Right cardiac atrium (tissue), 5 donors: ENCODE measurements at regions not wholly inside any gene's neighbourhood (a gene's known extent, or its start where the extent isn't known, plus 50 kb on each side); places are given as distances from the start of the nearest gene placed in this dataset.

Experiments
- ATAC-seq, 2 donors: fragments of 200-7000 bp; cut with Tn5 transposase; one replicate each; pipeline versions ENCODE4 v1.8.0 to v1.9.1; 2020; ENCODE audit warnings: moderate library complexity in 2 of 2, mild to moderate bottlenecking in 1 of 2
- DNase-seq, 3 donors: peaks; one replicate each; pipeline ENCODE4 v3.0.0-alpha.2; 2020
- H3K27ac ChIP-seq: one replicate; pipeline ENCODE4 v1.5.1; 2013; ENCODE audit warnings: mild to moderate bottlenecking, low read length, control low read depth, moderate library complexity
- H3K27me3 ChIP-seq: one replicate; pipeline ENCODE4 v1.6.1; 2013; ENCODE audit not compliant: control insufficient read depth, insufficient read depth
- H3K4me1 ChIP-seq: one replicate; pipeline ENCODE4 v1.6.1; 2013; ENCODE audit warnings: low read length; ENCODE audit not compliant: control insufficient read depth, insufficient read depth
- H3K4me3 ChIP-seq: one replicate; pipeline ENCODE4 v1.5.1; 2013; ENCODE audit warnings: low read length, control low read depth
- H3K9me3 ChIP-seq: one replicate; pipeline ENCODE4 v1.6.1; 2013; ENCODE audit warnings: low read length; ENCODE audit not compliant: control insufficient read depth
- WGBS: extraction: QIAGEN DNeasy Blood & Tissue Kit; methylation state at CpG from one replicate; pipeline ENCODE4 v1.1.7; 2013; 5-methylcytosine and 5-hydroxymethylcytosine counted together
- intact Hi-C, 4 donors: fragments of 100-400 bp; cut with DNase I; formaldehyde crosslinking; loops; one replicate each; pipeline versions ENCODE4 v1.11.0 to v1.14.0; 2022 to 2023
- donor health status: healthy with polysubstance abuse.
- donor health status: DM: no; HTN: yes; CAD: no.
- donor health status: DM: no; HTN: no; CAD: no.
- donor health status: DM: no; HTN: yes; CAD: no; lungs with severe emphysema.
- donor health status: DM: yes; HTN: yes; CAD: no.

DNA sequence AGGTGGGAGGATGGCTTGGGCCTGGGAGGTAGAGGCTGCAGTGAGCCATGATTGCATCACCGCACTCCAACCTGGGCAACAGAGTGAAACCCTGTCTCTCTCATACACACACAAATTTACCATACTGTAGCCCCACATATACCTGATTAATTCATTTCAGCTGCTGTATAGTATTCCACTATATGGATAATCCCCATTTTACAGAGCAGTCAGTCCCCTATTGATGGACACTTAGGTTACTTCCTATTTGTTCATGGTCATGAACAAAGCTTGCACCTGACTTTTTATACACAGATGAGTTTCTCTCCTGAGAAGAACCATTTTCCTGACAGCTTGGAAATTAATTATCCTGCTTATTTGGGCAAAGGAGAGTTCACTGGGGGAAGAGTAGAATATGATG lies 59.2 kb downstream of the EMX2 start:
- Histone ChIP-seq H3K27ac (no peak overlapping the region), H3K27me3 (no peaks in the 10 kb centered on the region), H3K9me3 (no peaks in the 10 kb centered on the region), H3K4me1 (no peaks in the 10 kb centered on the region), H3K4me3 (no peak overlapping the region)
- ATAC-seq, result no peak
- intact Hi-C loops, result no loop called here
- DNase-seq, result no peak
- 100% methylated on average over 1 of the region's 1 CpG for WGBS

DNA sequence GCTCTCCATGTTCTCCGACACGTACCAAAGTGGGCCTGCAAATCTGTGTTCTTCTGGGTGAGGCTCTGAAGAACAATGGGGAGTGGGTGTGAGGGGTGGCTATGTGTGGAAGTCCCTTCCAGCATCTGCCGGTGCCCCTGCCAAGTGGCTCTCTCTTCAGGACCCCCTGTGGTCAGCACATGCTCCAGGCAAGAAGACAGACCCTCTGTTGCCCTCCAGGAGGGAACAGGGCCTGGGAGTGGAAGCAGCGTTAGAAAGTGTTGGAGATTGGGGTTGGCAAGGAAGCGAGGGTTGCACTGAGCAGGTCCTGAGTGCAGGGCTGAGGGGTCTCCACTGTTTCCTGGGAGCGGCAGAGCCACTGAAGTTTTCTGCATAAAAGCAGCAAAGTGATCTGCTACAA lies 60.5 kb downstream of the EMX2 start:
- intact Hi-C loops, result no loop called here
- DNase-seq, result no peak
- H3K4me1 ChIP-seq, result no peaks in the 10 kb centered on the region
- H3K27me3 ChIP-seq, result no peaks in the 10 kb centered on the region
- H3K27ac ChIP-seq, result no peak overlapping the region
- no peak for ATAC-seq
- no peak overlapping the region for H3K4me3 ChIP-seq
- no peaks in the 10 kb centered on the region for H3K9me3 ChIP-seq
- 89% methylated on average over 6 of the region's 6 CpGs for WGBS

DNA sequence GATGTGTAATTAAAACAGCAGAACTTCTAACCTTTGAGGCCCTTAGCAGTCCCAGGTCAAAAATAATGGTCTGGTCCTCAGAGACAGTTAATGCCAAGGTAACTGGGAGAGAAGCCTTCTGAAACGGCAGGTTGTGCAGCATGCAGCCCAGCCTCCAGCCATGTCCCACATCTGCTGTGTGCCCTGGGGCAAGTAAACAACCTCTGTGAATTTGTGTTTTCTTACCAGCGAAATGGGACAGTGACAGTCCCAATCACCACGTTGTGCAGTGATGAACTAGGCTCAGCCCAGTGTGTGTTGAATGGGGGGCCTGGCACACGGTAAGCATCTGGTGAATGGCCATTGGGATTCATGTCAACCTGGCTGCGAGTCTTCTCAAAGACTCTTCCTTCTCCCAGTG lies 61.2 kb downstream of the EMX2 start:
- no peaks in the 10 kb centered on the region for H3K27me3 ChIP-seq
- DNase-seq, result no peak
- no peak for ATAC-seq
- 75% methylated on average over 5 of the region's 5 CpGs for WGBS
- intact Hi-C loops, result no loop called here
- H3K4me1 ChIP-seq, result no peaks in the 10 kb centered on the region
- H3K27ac ChIP-seq, result no peak overlapping the region
- no peaks in the 10 kb centered on the region for H3K9me3 ChIP-seq
- no peak overlapping the region for H3K4me3 ChIP-seq

GRCh38 chr10:117609095-117609795 lies 66.7 kb downstream of the EMX2 start:
- ATAC-seq (peak; percentile 83 to 89), DNase-seq (peak; percentile 59 to 71 (median 69))
- intact Hi-C loops, result no loop called here
- Histone ChIP-seq H3K27ac (peak overlapping the region; percentile 71), H3K27me3 (no peaks in the 10 kb centered on the region), H3K4me1 (no peaks in the 10 kb centered on the region), H3K4me3 (no peak overlapping the region), H3K9me3 (no peaks in the 10 kb centered on the region)
- 25% methylated on average over 4 of the region's 4 CpGs for WGBS

GRCh38 chr10:117609796-117610170 lies 67.2 kb downstream of the EMX2 start:
- intact Hi-C loops, result no loop called here
- H3K27me3 ChIP-seq, result no peaks in the 10 kb centered on the region
- H3K9me3 ChIP-seq, result no peaks in the 10 kb centered on the region
- H3K4me1 ChIP-seq, result no peaks in the 10 kb centered on the region
- DNase-seq (no peak), ATAC-seq (no peak)
- H3K4me3 ChIP-seq, result no peak overlapping the region
- H3K27ac ChIP-seq, result no peak overlapping the region
- WGBS, result 49% methylated on average over 4 of the region's 4 CpGs

GRCh38 chr10:117610321-117610720 lies 67.8 kb downstream of the EMX2 start:
- Histone ChIP-seq H3K4me1 (no peaks in the 10 kb centered on the region), H3K27me3 (no peaks in the 10 kb centered on the region), H3K27ac (no peak overlapping the region), H3K9me3 (no peaks in the 10 kb centered on the region), H3K4me3 (no peak overlapping the region)
- intact Hi-C loops, result no loop called here
- ATAC-seq (no peak), DNase-seq (no peak)
- WGBS, result 58% methylated on average over 4 of the region's 4 CpGs

DNA sequence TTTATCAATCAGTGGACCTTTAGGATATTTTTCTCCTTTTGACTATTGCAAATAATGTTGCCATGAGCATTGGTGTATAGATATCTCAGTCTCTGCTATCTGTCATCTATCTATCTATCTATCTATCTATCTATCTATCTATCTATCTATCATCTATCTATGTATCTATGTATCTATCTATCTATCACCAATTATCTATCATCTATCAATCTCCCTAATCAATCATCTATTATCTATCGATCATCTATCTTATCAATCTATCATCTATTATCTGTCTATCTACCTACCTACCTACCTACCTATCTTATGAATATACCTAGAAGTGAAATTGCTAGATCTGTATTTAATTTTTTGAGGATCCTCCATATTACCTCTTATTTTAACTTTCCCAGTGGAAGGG lies 69.6 kb downstream of the EMX2 start:
- Histone ChIP-seq H3K4me1 (no peaks in the 10 kb centered on the region), H3K4me3 (no peak overlapping the region), H3K27me3 (no peaks in the 10 kb centered on the region), H3K9me3 (no peaks in the 10 kb centered on the region), H3K27ac (no peak overlapping the region)
- 94% methylated on average over 1 of the region's 1 CpG for WGBS
- ATAC-seq, result no peak
- intact Hi-C loops, result no loop called here
- no peak for DNase-seq

GRCh38 chr10:117615649-117616048 lies 73.1 kb downstream of the EMX2 start:
- DNase-seq (no peak), ATAC-seq (no peak)
- Histone ChIP-seq H3K27me3 (no peaks in the 10 kb centered on the region), H3K27ac (no peak overlapping the region), H3K4me1 (no peaks in the 10 kb centered on the region), H3K9me3 (no peaks in the 10 kb centered on the region), H3K4me3 (no peak overlapping the region)
- 83% methylated on average over 3 of the region's 3 CpGs for WGBS
- intact Hi-C loops, result no loop called here

- H3K27ac ChIP-seq, result no peak overlapping the region
- no peaks in the 10 kb centered on the region for H3K9me3 ChIP-seq
- H3K4me3 ChIP-seq, result no peak overlapping the region
- intact Hi-C loops, result no loop called here
- no peaks in the 10 kb centered on the region for H3K27me3 ChIP-seq
- WGBS, result 72% methylated on average over 9 of the region's 9 CpGs
- H3K4me1 ChIP-seq, result no peaks in the 10 kb centered on the region
- ATAC-seq, result no peak
- DNase-seq, result no peak
Observed at GRCh38 chr10:117616179-117616578, 73.6 kb downstream of the EMX2 start.

GRCh38 chr10:117617086-117617485 lies 74.5 kb downstream of the EMX2 start:
- 70% methylated on average over 3 of the region's 3 CpGs for WGBS

GRCh38 chr10:117617659-117618058 lies 75.1 kb downstream of the EMX2 start:
- ATAC-seq (no peak), DNase-seq (no peak)
- 89% methylated on average over 5 of the region's 5 CpGs for WGBS
- no peaks in the 10 kb centered on the region for H3K27me3 ChIP-seq
- no peak overlapping the region for H3K27ac ChIP-seq
- no peaks in the 10 kb centered on the region for H3K9me3 ChIP-seq
- no peaks in the 10 kb centered on the region for H3K4me1 ChIP-seq
- H3K4me3 ChIP-seq, result no peak overlapping the region
- intact Hi-C loops, result no loop called here

More at GRCh38 chr10:117617086-117617485, 74.5 kb downstream of the EMX2 start:
- Histone ChIP-seq H3K9me3 (no peaks in the 10 kb centered on the region), H3K4me1 (no peaks in the 10 kb centered on the region), H3K27ac (no peak overlapping the region), H3K4me3 (no peak overlapping the region), H3K27me3 (no peaks in the 10 kb centered on the region)
- intact Hi-C loops, result no loop called here
- ATAC-seq (no peak), DNase-seq (no peak)

- ATAC-seq, result peak in 1 of 2 donors; percentile 25
- intact Hi-C loops, result no loop called here
- H3K4me1 ChIP-seq, result no peaks in the 10 kb centered on the region
- 72% methylated on average over 7 of the region's 7 CpGs for WGBS
- no peak overlapping the region for H3K4me3 ChIP-seq
- no peaks in the 10 kb centered on the region for H3K27me3 ChIP-seq
- DNase-seq, result no peak
- H3K27ac ChIP-seq, result no peak overlapping the region
- no peaks in the 10 kb centered on the region for H3K9me3 ChIP-seq
Observed at GRCh38 chr10:117619223-117619622, 76.7 kb downstream of the EMX2 start.
